H1 (cell line): ENCODE measurements at regions not wholly inside any gene's neighbourhood (a gene's known extent, or its start where the extent isn't known, plus 50 kb on each side); places are given as distances from the start of the nearest gene placed in this dataset.

Experiments used
- BACH1 ChIP-seq: IDR thresholded peaks from 2 replicates; pipeline ENCODE4 v1.6.1; 2012; ENCODE audit warnings: low read length, improper control_type of control experiment
- SP2 ChIP-seq: IDR thresholded peaks from 2 replicates; pipeline ENCODE4 v1.6.1; 2012; ENCODE audit warnings: mild to moderate bottlenecking, low read length, inconsistent platforms
- TF ChIP-seq, protein P1 (sequence below): IDR thresholded peaks from 2 replicates; pipeline ENCODE4 v1.6.1; 2012; ENCODE audit warnings: inconsistent platforms

DNA sequence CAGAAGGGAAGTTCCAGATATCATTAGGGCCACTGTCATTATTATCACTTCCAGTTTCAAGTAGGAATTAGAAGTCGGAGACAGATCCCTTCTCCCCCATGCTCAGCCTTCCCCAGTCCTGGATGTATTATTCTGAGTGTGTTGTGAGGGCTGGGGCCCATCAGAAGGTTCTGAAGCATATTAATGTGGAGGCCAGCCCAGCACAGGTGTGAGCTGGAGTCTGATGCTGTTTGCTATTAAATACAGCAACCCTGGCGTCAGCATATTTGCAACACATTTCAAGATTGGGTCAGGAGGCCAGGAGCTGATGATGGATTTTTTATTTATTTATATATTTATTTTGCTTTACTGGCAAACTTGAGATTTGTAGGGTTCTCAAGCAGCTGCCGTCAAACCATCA, 195.2 kb downstream of the NRP2 start (continued):
- TF ChIP-seq SP2 (no peak), BACH1 (no peak)
- TF ChIP-seq, protein P1, sequence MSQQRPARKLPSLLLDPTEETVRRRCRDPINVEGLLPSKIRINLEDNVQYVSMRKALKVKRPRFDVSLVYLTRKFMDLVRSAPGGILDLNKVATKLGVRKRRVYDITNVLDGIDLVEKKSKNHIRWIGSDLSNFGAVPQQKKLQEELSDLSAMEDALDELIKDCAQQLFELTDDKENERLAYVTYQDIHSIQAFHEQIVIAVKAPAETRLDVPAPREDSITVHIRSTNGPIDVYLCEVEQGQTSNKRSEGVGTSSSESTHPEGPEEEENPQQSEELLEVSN: no peak
- TF ChIP-seq, all 59 proteins: peak for 0
